Gastroesophageal sphincter (tissue), 4 donors: ENCODE measurements at regions not wholly inside any gene's neighbourhood (a gene's known extent, or its start where the extent isn't known, plus 50 kb on each side); places are given as distances from the start of the nearest gene placed in this dataset.
A peak's percentile ranks its signal among the peaks of the same experiment; 100 is the strongest.

Source experiments
- ATAC-seq: fragments of 150-250 bp; one replicate; pipeline ENCODE4 v1.9.1; 2016; ENCODE audit warnings: mild to moderate bottlenecking, moderate library complexity
- H3K27ac ChIP-seq, 4 donors: fragments of 200-600 bp; sonication (generic) in 3 of 4; 1 replicate in 3 of 4; 2 replicates in 1 of 4; pipeline ENCODE4 v1.5.1; 2016 to 2019
- H3K27me3 ChIP-seq: fragments of 200-600 bp; sonication (generic); one replicate; pipeline ENCODE4 v1.5.1; 2019
- H3K36me3 ChIP-seq, 2 donors: fragments of 200-600 bp; sonication (generic); one replicate each; pipeline ENCODE4 v1.5.1; 2019; ENCODE audit warnings: control low read depth in 1 of 2
- H3K4me1 ChIP-seq, 3 donors: fragments of 200-600 bp; sonication (generic); 1 replicate in 2 of 3; 2 replicates in 1 of 3; pipeline ENCODE4 v1.5.1; 2016 to 2019; ENCODE audit warnings: control low read depth in 2 of 3
- H3K4me3 ChIP-seq, 2 donors: fragments of 200-600 bp; sonication (generic); one replicate each; pipeline ENCODE4 v1.5.1; 2019; ENCODE audit warnings: mild to moderate bottlenecking in 1 of 2, moderate library complexity in 1 of 2
- H3K9me3 ChIP-seq, 3 donors: fragments of 200-600 bp; sonication (generic); one replicate each; pipeline ENCODE4 v1.5.1; 2017 to 2019; ENCODE audit warnings: control low read depth in 2 of 3
- EP300 ChIP-seq: sonication (generic); formaldehyde crosslinking; IDR thresholded peaks from one replicate; pipeline ENCODE4 v1.6.1; 2017; ENCODE audit warnings: antibody characterized with exemption, mild to moderate bottlenecking
- POLR2A ChIP-seq, 2 donors: fragments of 450-650 bp; IDR thresholded peaks; one replicate each; pipeline ENCODE4 v1.6.1; 2017; ENCODE audit warnings: antibody characterized with exemption in 2 of 2, mild to moderate bottlenecking in 2 of 2, moderate library complexity in 1 of 2
- POLR2AphosphoS5 ChIP-seq: sonication (generic); formaldehyde crosslinking; IDR thresholded peaks from one replicate; pipeline ENCODE4 v1.6.1; 2017; ENCODE audit warnings: antibody characterized with exemption
- WGBS, 2 donors: methylation state at CpG; one replicate each; pipeline ENCODE4 v1.1.5; 2018; ENCODE audit warnings: low coverage in 1 of 2; 5-methylcytosine and 5-hydroxymethylcytosine counted together
- TF ChIP-seq, protein P1 (sequence below), 4 experiments: fragments of 200-600 bp in 2 of 4; fragments of 450-650 bp in 2 of 4; sonication (generic) in 1 of 4; IDR thresholded peaks; one replicate each; pipeline ENCODE4 v1.5.1; 2017 to 2019; ENCODE audit warnings: antibody characterized with exemption in 4 of 4, mild to moderate bottlenecking in 2 of 4, moderate library complexity in 2 of 4

DNA sequence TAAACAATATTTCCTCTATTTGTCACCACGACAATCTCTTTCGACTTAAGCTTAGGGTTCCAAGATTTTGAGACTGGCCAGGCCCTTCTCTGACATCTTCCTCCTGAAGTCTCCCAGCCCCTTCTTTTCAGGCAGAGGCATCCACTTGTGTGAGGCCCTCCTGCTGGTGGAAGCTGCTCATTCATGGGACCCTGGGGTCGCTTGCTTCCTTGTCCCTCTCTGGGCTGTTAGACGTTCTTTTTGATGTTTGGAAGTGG lies 188.2 kb upstream of the APCDD1 start:
- H3K4me1 ChIP-seq = peaks cover 5 to 26% (median 6%) of the 10 kb centered on the region in 3 donors

DNA sequence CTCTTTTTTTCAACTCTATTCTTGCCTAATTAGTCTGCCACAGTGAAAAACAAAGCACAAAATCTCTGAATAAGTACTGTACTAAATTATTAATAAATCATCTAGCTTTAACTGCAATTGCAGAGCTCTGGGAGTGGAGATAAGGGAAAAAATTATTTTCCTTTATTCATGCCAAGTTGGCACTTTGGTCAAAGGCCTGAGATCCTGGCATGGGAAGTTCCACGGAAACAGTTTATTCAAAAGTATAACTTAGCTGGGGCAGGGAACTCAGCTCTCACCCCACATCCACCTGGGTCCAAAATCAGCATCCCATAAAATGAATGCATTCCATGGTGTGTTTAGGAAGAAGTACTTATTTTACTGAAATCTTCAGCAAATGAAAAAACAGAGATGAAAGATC lies 185.2 kb upstream of the APCDD1 start:
- ATAC-seq = no peak
- Histone ChIP-seq H3K27me3 (no peaks in the 10 kb centered on the region), H3K27ac (peak overlapping the region in 3 of 4 donors; percentile 48 to 62 (median 59)), H3K9me3 (no peaks in the 10 kb centered on the region), H3K4me3 (no peak overlapping the region), H3K36me3 (no peaks in the 10 kb centered on the region), H3K4me1 (peaks cover 5 to 26% (median 6%) of the 10 kb centered on the region in 3 donors)
- WGBS, 2 donors = 7 to 20% methylated on average over 1 of the region's 1 CpG
- TF ChIP-seq, protein P1, sequence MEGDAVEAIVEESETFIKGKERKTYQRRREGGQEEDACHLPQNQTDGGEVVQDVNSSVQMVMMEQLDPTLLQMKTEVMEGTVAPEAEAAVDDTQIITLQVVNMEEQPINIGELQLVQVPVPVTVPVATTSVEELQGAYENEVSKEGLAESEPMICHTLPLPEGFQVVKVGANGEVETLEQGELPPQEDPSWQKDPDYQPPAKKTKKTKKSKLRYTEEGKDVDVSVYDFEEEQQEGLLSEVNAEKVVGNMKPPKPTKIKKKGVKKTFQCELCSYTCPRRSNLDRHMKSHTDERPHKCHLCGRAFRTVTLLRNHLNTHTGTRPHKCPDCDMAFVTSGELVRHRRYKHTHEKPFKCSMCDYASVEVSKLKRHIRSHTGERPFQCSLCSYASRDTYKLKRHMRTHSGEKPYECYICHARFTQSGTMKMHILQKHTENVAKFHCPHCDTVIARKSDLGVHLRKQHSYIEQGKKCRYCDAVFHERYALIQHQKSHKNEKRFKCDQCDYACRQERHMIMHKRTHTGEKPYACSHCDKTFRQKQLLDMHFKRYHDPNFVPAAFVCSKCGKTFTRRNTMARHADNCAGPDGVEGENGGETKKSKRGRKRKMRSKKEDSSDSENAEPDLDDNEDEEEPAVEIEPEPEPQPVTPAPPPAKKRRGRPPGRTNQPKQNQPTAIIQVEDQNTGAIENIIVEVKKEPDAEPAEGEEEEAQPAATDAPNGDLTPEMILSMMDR (IDR thresholded peaks at IDR 0.05) = no peak
- TF ChIP-seq POLR2AphosphoS5 = peak; percentile 29
- no peak for TF ChIP-seq EP300
- no peak for TF ChIP-seq POLR2A (IDR thresholded peaks at IDR 0.05)

More for the DNA sequence above, 188.2 kb upstream of the APCDD1 start:
- Histone ChIP-seq H3K9me3 (no peaks in the 10 kb centered on the region), H3K4me3 (no peak overlapping the region), H3K27ac (no peak overlapping the region), H3K27me3 (no peaks in the 10 kb centered on the region), H3K36me3 (no peaks in the 10 kb centered on the region)
- 44 to 65% methylated on average over 4 of the region's 4 CpGs for WGBS, 2 donors
- TF ChIP-seq POLR2AphosphoS5 (no peak), POLR2A (IDR thresholded peaks at IDR 0.05) (no peak), EP300 (no peak)
- TF ChIP-seq, protein P1 (IDR thresholded peaks at IDR 0.05) = no peak
- no peak for ATAC-seq

- 29 to 40% methylated on average over 1 to 5 of the region's 8 CpGs for WGBS, 2 donors
- Histone ChIP-seq H3K27me3 (no peaks in the 10 kb centered on the region), H3K36me3 (no peaks in the 10 kb centered on the region), H3K27ac (peak overlapping the region in 3 of 4 donors; percentile 22 to 62 (median 59)), H3K4me3 (no peak overlapping the region), H3K4me1 (peaks cover 5 to 26% (median 6%) of the 10 kb centered on the region in 3 donors), H3K9me3 (no peaks in the 10 kb centered on the region)
- peak; percentile 47 for ATAC-seq
- TF ChIP-seq POLR2AphosphoS5 (no peak), EP300 (no peak), POLR2A (IDR thresholded peaks at IDR 0.05) (no peak)
- TF ChIP-seq, protein P1 (IDR thresholded peaks at IDR 0.05) = no peak
Observed at GRCh38 chr18:10270151-10270571, 184.3 kb upstream of the APCDD1 start.

GRCh38 chr18:10271481-10271880 lies 183.0 kb upstream of the APCDD1 start:
- Histone ChIP-seq H3K4me3 (no peak overlapping the region), H3K4me1 (peaks cover 5 to 26% (median 6%) of the 10 kb centered on the region in 3 donors), H3K36me3 (no peaks in the 10 kb centered on the region), H3K9me3 (no peaks in the 10 kb centered on the region), H3K27me3 (no peaks in the 10 kb centered on the region), H3K27ac (no peak overlapping the region)
- no CpG with 5 or more reads among the region's 4 CpGs for WGBS, 2 donors
- TF ChIP-seq POLR2A (IDR thresholded peaks at IDR 0.05) (no peak), POLR2AphosphoS5 (no peak), EP300 (no peak)
- TF ChIP-seq, protein P1 (IDR thresholded peaks at IDR 0.05) = no peak
- ATAC-seq = peak; percentile 30

DNA sequence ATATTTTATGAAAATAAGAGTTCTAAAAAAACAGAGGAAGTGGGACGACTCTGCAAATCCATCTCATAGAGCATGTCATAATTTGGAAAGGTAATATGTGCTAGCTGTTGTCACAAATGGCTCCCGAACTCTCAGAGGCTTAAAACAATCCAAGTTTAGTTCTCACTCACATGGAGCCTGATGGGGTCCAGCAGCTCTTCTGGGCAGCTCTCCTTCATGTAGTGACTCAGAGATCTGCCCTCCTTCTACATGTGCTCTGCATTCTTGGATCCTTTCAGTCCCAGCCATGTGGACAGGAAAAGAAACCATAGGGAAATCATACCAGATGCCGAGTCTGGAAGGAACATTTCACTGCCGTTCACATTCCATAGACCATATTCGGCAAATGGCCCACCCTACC lies 180.1 kb upstream of the APCDD1 start:
- no peak overlapping the region for H3K4me3 ChIP-seq
- TF ChIP-seq EP300 (no peak), POLR2AphosphoS5 (no peak), POLR2A (IDR thresholded peaks at IDR 0.05) (no peak)
- TF ChIP-seq, protein P1 (IDR thresholded peaks at IDR 0.05) = no peak
- 57 to 73% methylated on average over 3 to 4 of the region's 5 CpGs for WGBS, 2 donors
- no peak overlapping the region for H3K27ac ChIP-seq
- H3K27me3 ChIP-seq = no peaks in the 10 kb centered on the region
- H3K4me1 ChIP-seq = peaks cover 0 to 17% (median 6%) of the 10 kb centered on the region in 3 donors
- H3K36me3 ChIP-seq = no peaks in the 10 kb centered on the region
- H3K9me3 ChIP-seq = no peaks in the 10 kb centered on the region
- peak; percentile 71 for ATAC-seq
